HepG2 (cell line): ENCODE measurements at regions not wholly inside any gene's neighbourhood (a gene's known extent, or its start where the extent isn't known, plus 50 kb on each side); places are given as distances from the start of the nearest gene placed in this dataset.

Source experiments
- ATAC-seq: fragments of 200-7000 bp; cut with Tn5 transposase; 3 replicates; pipeline ENCODE4 v1.9.1; 2020; ENCODE audit warnings: mild to moderate bottlenecking, moderate library complexity
- BruUV-seq: library from RNA; stranded (reverse); fragments of 400-500 nt; replicated peaks from 2 replicates; lab custom pipeline; 2021; lab: Mats Ljungman, UMichigan
- CTCF ChIA-PET: fragments of 300-600 bp; formaldehyde crosslinking; extraction: SDS; loops from one replicate; lab custom pipeline; 2021; ENCODE audit warnings: low total read pairs, inconsistent platforms, low intra/inter-chr PET ratio; lab: Yijun Ruan, JAX
- POLR2A ChIA-PET: fragments of 350-600 bp; sonication (Branson Sonifier 250); formaldehyde crosslinking; loops from one replicate; lab custom pipeline; 2020; ENCODE audit warnings: antibody characterized with exemption, inconsistent platforms; lab: Yijun Ruan, JAX
- DNase-seq: peaks from one replicate; pipeline ENCODE4 v3.0.0-alpha.2; 2015; ENCODE audit warnings: low spot score
- FAIRE-seq: peaks from 3 replicates; lab custom pipeline; 2011; peaks lifted over from hg19 to GRCh38; lab: Jason Lieb, UNC
- H2AFZ ChIP-seq: one replicate; pipeline ENCODE4 v1.6.1; 2011; ENCODE audit warnings: low read length, inconsistent platforms
- H3K27ac ChIP-seq: fragments of 300-600 bp; 3 replicates; pipeline ENCODE4 v1.8.0; 2011; ENCODE audit warnings: mixed run types, mild to moderate bottlenecking, mixed read lengths, low read length, inconsistent platforms; ENCODE audit not compliant: insufficient read depth; ENCODE audit errors: extremely low read length
- H3K27me3 ChIP-seq, 2 experiments: fragments of 200-600 bp in 1 of 2; 2 replicates in 1 of 2; 3 replicates in 1 of 2; pipeline versions ENCODE4 v1.6.0 to v1.8.0; 2011; ENCODE audit warnings: low read length in 2 of 2, mild to moderate bottlenecking in 2 of 2, moderate library complexity in 2 of 2, inconsistent platforms in 1 of 2; ENCODE audit not compliant: insufficient read depth in 2 of 2, control insufficient read depth in 1 of 2
- H3K36me3 ChIP-seq, 2 experiments: fragments of 200-600 bp in 1 of 2; replicated peaks in 1 of 2; 2 replicates in 1 of 2; 3 replicates in 1 of 2; pipeline versions ENCODE4 v1.5.1 to v1.8.0; 2011; ENCODE audit warnings: low read length in 2 of 2, inconsistent platforms in 1 of 2; ENCODE audit not compliant: insufficient read depth in 2 of 2, control insufficient read depth in 1 of 2
- H3K4me1 ChIP-seq: 2 replicates; pipeline ENCODE4 v1.5.1; 2012; ENCODE audit warnings: low read length, inconsistent platforms; ENCODE audit not compliant: insufficient read depth
- H3K4me2 ChIP-seq: 2 replicates; pipeline ENCODE4 v1.6.0; 2011; ENCODE audit warnings: low read depth, low read length, inconsistent platforms
- H3K4me3 ChIP-seq, 3 experiments: fragments of 200-600 bp in 1 of 3; sonication (generic), shearing (Covaris generic) in 1 of 3; replicated peaks in 1 of 3; 2 replicates each; pipeline ENCODE4 v1.5.1; 2011 to 2016; ENCODE audit warnings: low read length in 3 of 3, inconsistent platforms in 2 of 3, low read depth in 2 of 3, mild to moderate bottlenecking in 2 of 3, control low read depth in 1 of 3, mixed read lengths in 1 of 3; ENCODE audit not compliant: insufficient read depth in 1 of 3
- H3K79me2 ChIP-seq: one replicate; pipeline ENCODE4 v1.6.1; 2011; ENCODE audit warnings: low read length, inconsistent platforms; ENCODE audit not compliant: insufficient read depth
- H3K9ac ChIP-seq: 2 replicates; pipeline ENCODE4 v1.6.0; 2011; ENCODE audit warnings: mild to moderate bottlenecking, low read depth, low read length, inconsistent platforms; ENCODE audit not compliant: insufficient read depth
- H3K9me3 ChIP-seq: 2 replicates; pipeline ENCODE4 v1.5.1; 2012; ENCODE audit warnings: mild to moderate bottlenecking, low read length
- H4K20me1 ChIP-seq: 2 replicates; pipeline ENCODE4 v1.6.0; 2011; ENCODE audit warnings: inconsistent platforms, mild to moderate bottlenecking, low read length, moderate library complexity; ENCODE audit not compliant: insufficient read depth
- ARID3A ChIP-seq: IDR thresholded peaks from 2 replicates; pipeline ENCODE4 v1.6.1; 2012; ENCODE audit warnings: low read depth, low read length, improper control_type of control experiment
- SNAPC4 ChIP-seq: sonication (generic); formaldehyde crosslinking; IDR thresholded peaks from 2 replicates; pipeline ENCODE4 v1.4.0; 2020; ENCODE audit warnings: mild to moderate bottlenecking, missing genetic modification reagents
- STAT6 ChIP-seq: sonication (generic); formaldehyde crosslinking; IDR thresholded peaks from 2 replicates; pipeline ENCODE4 v1.4.0; 2020; ENCODE audit warnings: missing genetic modification reagents, mild to moderate bottlenecking, borderline replicate concordance
- U2AF2 ChIP-seq: fragments of 200-400 bp; formaldehyde crosslinking; IDR thresholded peaks from 2 replicates; pipeline ENCODE4 v1.6.1; 2017; ENCODE audit warnings: low read depth, mild to moderate bottlenecking, low read length
- ZNF142 ChIP-seq: sonication (generic); formaldehyde crosslinking; IDR thresholded peaks from 2 replicates; pipeline ENCODE4 v1.4.0; 2020; ENCODE audit warnings: missing genetic modification reagents
- ZNF317 ChIP-seq: sonication (generic); formaldehyde crosslinking; IDR thresholded peaks from 2 replicates; pipeline ENCODE4 v1.5.0; 2020; ENCODE audit warnings: mild to moderate bottlenecking, missing genetic modification reagents
- ZNF644 ChIP-seq: IDR thresholded peaks from 2 replicates; pipeline ENCODE4 v1.6.1; 2016; ENCODE audit warnings: low read depth
- ZNF841 ChIP-seq: sonication (generic); formaldehyde crosslinking; IDR thresholded peaks from 2 replicates; pipeline ENCODE4 v1.8.1; 2023; ENCODE audit warnings: missing genetic modification reagents, borderline replicate concordance
- in situ Hi-C: cut with HindIII; loops from 2 replicates; pipeline ENCODE4 v1.10.0; 2017; ENCODE audit warnings: low pct_unique_long_range_greater_than_20kb; ENCODE audit not compliant: extremely low pct_ligation_motif_present
- intact Hi-C: fragments of 100-400 bp; cut with micrococcal nuclease; formaldehyde crosslinking; loops from one replicate; pipeline ENCODE4 v1.10.0; 2022; ENCODE audit not compliant: unreplicated experiment

- no peak for TF ChIP-seq SNAPC4
- TF ChIP-seq ZNF644 (CRISPR knock-in tag), result no peak
- TF ChIP-seq ZNF317 (CRISPR knock-in tag), result no peak
- TF ChIP-seq STAT6 (CRISPR knock-in tag), result no peak
- TF ChIP-seq ZNF841 (CRISPR knock-in tag), result no peak
- no peak for TF ChIP-seq U2AF2
These were observed 923.0 kb downstream of the DIPK2A start (continued) for GRCh38 chr3:144894576-144894975.

- Histone ChIP-seq H3K27ac (no peak overlapping the region), H3K4me3 (no peak overlapping the region), H4K20me1 (no peaks in the 10 kb centered on the region), H3K79me2 (no peaks in the 10 kb centered on the region), H3K9me3 (peaks cover 32% of the 10 kb centered on the region), H3K4me2 (no peak overlapping the region), H3K9ac (no peak overlapping the region), H3K36me3 (no peaks in the 10 kb centered on the region), H3K27me3 (no peaks in the 10 kb centered on the region; a peak in 1 of 5 replicates), H2AFZ (no peak overlapping the region), H3K4me1 (no peaks in the 10 kb centered on the region)
- DNase-seq, result no peak
- in situ Hi-C loops, result no loop called here
- FAIRE-seq, result no peak
- ATAC-seq, result no peak
- intact Hi-C loops, result no loop called here
- CTCF ChIA-PET, result no interaction called here
- no TSS peak for BruUV-seq
- POLR2A ChIA-PET, result no interaction called here
- TF ChIP-seq ARID3A (no peak), ZNF142 (CRISPR knock-in tag) (no peak)
These were observed 928.7 kb downstream of the DIPK2A start for GRCh38 chr3:144900366-144900765.
